ENCODE measurements at regions not wholly inside any gene's neighbourhood (a gene's known extent, or its start where the extent isn't known, plus 50 kb on each side); places are given as distances from the start of the nearest gene placed in this dataset.

DNA sequence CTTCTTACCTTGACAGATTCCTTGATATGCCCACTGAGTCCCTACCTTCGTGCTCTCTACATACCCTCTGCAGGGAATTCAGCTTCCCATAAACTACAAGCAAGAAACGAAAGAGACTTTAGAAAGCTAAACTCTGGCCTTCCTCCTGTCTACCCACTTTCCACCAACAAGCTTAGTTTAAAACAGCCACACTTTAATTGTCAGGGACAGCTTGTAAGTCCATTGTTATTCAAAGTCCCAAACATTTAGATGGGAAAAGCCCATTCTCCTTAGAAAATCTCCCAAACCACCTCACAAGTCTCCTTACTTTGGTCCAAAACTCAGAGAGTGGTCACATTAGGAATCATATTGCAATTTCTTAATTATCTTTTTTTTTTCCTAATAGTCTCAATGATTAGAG, 2695.8 kb downstream of the PCDH9 start:
- 88 to 93% methylated on average over 2 of the region's 2 CpGs for WGBS, 2 donors
- Histone ChIP-seq H3K9me3 (no peaks in the 10 kb centered on the region), H3K4me1 (no peaks in the 10 kb centered on the region), H3K4me3 (no peak overlapping the region), H3K36me3 (no peaks in the 10 kb centered on the region), H3K27me3 (no peaks in the 10 kb centered on the region), H3K27ac (no peak overlapping the region)
- TF ChIP-seq EP300 (IDR thresholded peaks at IDR 0.05) = no peak
- DNase-seq (ENCODE audit: low spot score in 2 of 2) = no peak

- DNase-seq (ENCODE audit: low spot score in 2 of 2) = no peak
These were observed 2698.7 kb downstream of the PCDH9 start for GRCh38 chr13:64531400-64531799.

GRCh38 chr13:64529874-64530485, 2700.2 kb downstream of the PCDH9 start:
- WGBS, 2 donors = 71 to 80% methylated on average over 2 of the region's 2 CpGs

More at GRCh38 chr13:64531400-64531799, 2698.7 kb downstream of the PCDH9 start:
- H3K4me3 ChIP-seq = no peak overlapping the region
- H3K36me3 ChIP-seq = no peaks in the 10 kb centered on the region
- TF ChIP-seq EP300 (IDR thresholded peaks at IDR 0.05) = no peak
- TF ChIP-seq, protein P1, sequence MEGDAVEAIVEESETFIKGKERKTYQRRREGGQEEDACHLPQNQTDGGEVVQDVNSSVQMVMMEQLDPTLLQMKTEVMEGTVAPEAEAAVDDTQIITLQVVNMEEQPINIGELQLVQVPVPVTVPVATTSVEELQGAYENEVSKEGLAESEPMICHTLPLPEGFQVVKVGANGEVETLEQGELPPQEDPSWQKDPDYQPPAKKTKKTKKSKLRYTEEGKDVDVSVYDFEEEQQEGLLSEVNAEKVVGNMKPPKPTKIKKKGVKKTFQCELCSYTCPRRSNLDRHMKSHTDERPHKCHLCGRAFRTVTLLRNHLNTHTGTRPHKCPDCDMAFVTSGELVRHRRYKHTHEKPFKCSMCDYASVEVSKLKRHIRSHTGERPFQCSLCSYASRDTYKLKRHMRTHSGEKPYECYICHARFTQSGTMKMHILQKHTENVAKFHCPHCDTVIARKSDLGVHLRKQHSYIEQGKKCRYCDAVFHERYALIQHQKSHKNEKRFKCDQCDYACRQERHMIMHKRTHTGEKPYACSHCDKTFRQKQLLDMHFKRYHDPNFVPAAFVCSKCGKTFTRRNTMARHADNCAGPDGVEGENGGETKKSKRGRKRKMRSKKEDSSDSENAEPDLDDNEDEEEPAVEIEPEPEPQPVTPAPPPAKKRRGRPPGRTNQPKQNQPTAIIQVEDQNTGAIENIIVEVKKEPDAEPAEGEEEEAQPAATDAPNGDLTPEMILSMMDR (IDR thresholded peaks at IDR 0.05) = no peak
- no peak for TF ChIP-seq POLR2A (IDR thresholded peaks at IDR 0.05)
- no peak overlapping the region for H3K27ac ChIP-seq
- no peaks in the 10 kb centered on the region for H3K27me3 ChIP-seq
- WGBS, 2 donors = 82 to 98% methylated on average over 4 of the region's 4 CpGs
- no peaks in the 10 kb centered on the region for H3K4me1 ChIP-seq
- no peaks in the 10 kb centered on the region for H3K9me3 ChIP-seq

GRCh38 chr13:64528838-64529237, 2701.3 kb downstream of the PCDH9 start:
- Histone ChIP-seq H3K9me3 (no peaks in the 10 kb centered on the region), H3K4me3 (no peak overlapping the region), H3K27me3 (no peaks in the 10 kb centered on the region), H3K4me1 (no peaks in the 10 kb centered on the region), H3K27ac (no peak overlapping the region), H3K36me3 (no peaks in the 10 kb centered on the region)
- DNase-seq (ENCODE audit: low spot score in 2 of 2) = no peak
- 55 to 58% methylated on average over 1 of the region's 1 CpG for WGBS, 2 donors
- TF ChIP-seq, protein P1 (IDR thresholded peaks at IDR 0.05) = no peak
- TF ChIP-seq EP300 (IDR thresholded peaks at IDR 0.05) (no peak), POLR2A (IDR thresholded peaks at IDR 0.05) (no peak)

More at GRCh38 chr13:64529874-64530485, 2700.2 kb downstream of the PCDH9 start:
- no peak for DNase-seq (ENCODE audit: low spot score in 2 of 2)
- Histone ChIP-seq H3K9me3 (no peaks in the 10 kb centered on the region), H3K4me3 (no peak overlapping the region), H3K4me1 (no peaks in the 10 kb centered on the region), H3K27me3 (no peaks in the 10 kb centered on the region), H3K36me3 (no peaks in the 10 kb centered on the region), H3K27ac (no peak overlapping the region)
- TF ChIP-seq, protein P1 (IDR thresholded peaks at IDR 0.05) = peak in 2 of 5 experiments; percentile 23 to 41
- TF ChIP-seq POLR2A (IDR thresholded peaks at IDR 0.05) = no peak

DNA sequence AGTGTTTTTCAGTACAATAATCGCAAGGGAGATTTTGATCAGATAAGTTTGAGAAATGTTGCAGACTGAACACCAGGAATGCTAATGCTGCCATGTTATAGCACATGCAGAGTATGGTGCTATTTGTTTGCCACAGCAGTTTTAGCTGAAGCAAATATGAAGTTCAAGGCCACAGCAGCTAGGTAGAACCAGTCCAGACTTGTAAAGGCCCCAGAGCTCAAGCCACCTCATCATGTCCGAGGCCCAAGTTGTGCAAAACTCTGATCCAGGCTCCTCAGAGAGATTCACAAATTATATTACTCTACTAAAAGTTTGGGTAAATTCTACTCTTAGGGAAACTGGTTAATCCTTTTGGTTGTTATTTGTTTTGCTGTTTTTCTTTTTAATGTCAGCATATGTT, 2702.6 kb downstream of the PCDH9 start:
- Histone ChIP-seq H3K4me3 (no peak overlapping the region), H3K36me3 (no peaks in the 10 kb centered on the region), H3K27ac (no peak overlapping the region), H3K9me3 (no peaks in the 10 kb centered on the region), H3K27me3 (no peaks in the 10 kb centered on the region), H3K4me1 (no peaks in the 10 kb centered on the region)
- DNase-seq (ENCODE audit: low spot score in 2 of 2) = no peak
- WGBS, 2 donors = 93% methylated on average over 2 of the region's 2 CpGs
- TF ChIP-seq POLR2A (IDR thresholded peaks at IDR 0.05) = no peak
- TF ChIP-seq EP300 (IDR thresholded peaks at IDR 0.05) = no peak
- TF ChIP-seq, protein P1 (IDR thresholded peaks at IDR 0.05) = no peak

DNA sequence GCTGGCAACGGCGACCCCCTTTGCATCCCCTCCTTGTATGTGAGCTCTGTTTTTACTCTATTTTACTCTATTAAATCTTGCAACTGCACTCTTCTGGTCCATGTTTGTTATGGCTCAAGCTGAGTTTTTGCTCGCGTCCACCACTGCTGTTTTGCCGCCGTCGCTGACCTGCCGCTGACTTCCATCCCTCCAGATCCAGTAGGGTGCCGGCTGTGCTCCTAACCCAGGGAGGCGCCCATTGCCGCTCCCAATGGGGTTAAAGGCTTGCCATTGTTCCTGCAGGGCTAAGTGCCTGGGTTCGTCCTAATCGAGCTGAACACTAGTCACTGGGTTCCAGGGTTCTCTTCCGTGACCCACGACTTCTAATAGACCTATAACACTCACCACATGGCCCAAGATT, 2704.4 kb downstream of the PCDH9 start:
- Histone ChIP-seq H3K4me1 (no peaks in the 10 kb centered on the region), H3K27ac (no peak overlapping the region), H3K36me3 (no peaks in the 10 kb centered on the region), H3K4me3 (no peak overlapping the region), H3K9me3 (no peaks in the 10 kb centered on the region), H3K27me3 (no peaks in the 10 kb centered on the region)
- TF ChIP-seq, protein P1 (IDR thresholded peaks at IDR 0.05) = no peak
- TF ChIP-seq POLR2A (IDR thresholded peaks at IDR 0.05) (no peak), EP300 (IDR thresholded peaks at IDR 0.05) (no peak)
- DNase-seq (ENCODE audit: low spot score in 2 of 2) = no peak
- WGBS, 2 donors = 92 to 93% methylated on average over 15 of the region's 15 CpGs
